GM19023 (cell line): ENCODE measurements at regions not wholly inside any gene's neighbourhood (a gene's known extent, or its start where the extent isn't known, plus 50 kb on each side); places are given as distances from the start of the nearest gene placed in this dataset.
"Not testable (repeated sequence)": the region's sequence is repeated elsewhere in the genome, so short reads cannot be mapped to it uniquely, and the experiment has no call there.

Experiments
- ATAC-seq: cut with Tn5 transposase; IDR thresholded peaks from one replicate; pipeline ENCODE4 v1.9.1; 2021; ENCODE audit warnings: mild to moderate bottlenecking, moderate library complexity; ENCODE audit not compliant: unreplicated experiment

DNA sequence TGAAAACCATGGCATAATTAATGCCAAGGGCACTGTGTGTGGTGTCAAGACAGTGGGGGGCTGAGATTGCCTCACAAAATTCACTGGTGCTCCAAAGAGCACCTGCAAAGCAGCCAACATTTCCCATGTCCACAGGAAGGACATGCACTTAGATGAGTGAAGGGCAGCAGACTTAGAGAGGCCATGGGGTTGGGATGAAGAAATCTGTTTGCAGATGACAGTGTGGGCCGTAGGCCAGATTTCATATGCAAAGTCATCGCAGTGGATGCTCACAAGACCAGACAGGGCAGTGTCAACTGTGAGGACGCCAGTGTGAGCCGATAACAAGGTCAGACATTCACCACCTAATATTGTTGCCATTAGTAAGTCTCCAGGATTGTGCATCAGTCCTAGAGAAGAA, 773.4 kb downstream of the EFNB2 start:
- ATAC-seq = no peak

GRCh38 chr13:105758918-105759860, 776.3 kb downstream of the EFNB2 start:
- no peak for ATAC-seq

DNA sequence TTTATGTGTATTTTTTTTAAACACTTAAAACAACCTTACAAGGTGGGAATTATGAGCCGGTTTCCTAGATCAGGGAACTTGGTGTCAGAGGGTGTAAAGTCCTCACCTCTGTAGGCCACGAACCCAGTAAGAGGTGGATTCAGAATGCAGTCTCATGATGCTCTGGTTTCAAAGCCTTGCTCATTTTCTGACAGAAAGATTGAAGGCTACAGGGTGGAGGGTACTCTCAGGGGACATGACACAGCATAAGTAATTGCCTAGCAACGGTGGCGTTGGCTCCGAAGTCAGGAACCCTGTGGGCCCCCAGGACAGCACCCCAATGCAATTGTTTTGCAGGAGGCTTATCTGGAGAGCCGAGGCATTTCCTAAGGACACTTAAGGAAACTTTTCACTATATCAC, 794.7 kb downstream of the EFNB2 start:
- ATAC-seq = no peak

DNA sequence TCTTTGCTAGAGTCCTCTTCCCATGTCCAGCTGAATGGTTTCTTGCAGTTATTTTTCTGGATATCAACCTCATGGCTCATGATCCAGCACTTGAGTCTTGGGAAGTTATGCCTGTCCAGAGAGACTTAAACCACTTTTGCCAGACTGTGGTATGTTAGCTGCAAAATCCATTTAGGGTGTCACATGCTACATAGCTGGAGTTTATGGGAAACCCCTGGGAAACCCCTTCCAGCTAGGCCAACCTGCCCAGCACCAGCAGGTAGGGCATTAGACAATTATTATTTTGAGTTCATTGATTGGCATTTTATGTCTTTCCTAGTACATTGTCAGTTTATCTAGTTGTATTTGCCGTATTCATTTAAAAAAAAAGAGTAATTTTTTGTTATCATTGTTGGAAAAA, 797.8 kb downstream of the EFNB2 start:
- no peak for ATAC-seq

DNA sequence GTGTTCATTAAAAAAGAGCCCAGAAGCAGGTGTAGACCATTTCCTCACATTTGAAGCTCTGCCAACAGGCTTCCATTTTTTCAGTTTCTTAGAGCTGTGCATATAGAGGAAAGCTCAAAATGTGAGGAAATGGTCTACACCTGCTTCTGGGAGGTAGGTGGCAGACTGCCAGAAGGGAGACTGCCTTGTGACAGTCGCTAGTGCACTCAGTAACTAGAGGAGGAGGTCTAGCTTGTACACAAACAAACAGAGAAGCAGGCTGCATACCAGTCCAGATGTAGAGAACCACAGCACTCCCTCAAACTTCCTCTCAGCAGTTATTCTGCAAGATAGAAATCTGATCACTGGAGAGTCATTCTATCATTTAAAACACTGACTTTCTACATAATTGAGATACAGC, 800.2 kb downstream of the EFNB2 start:
- ATAC-seq = no peak

GRCh38 chr13:105732806-105733529, 802.5 kb downstream of the EFNB2 start:
- ATAC-seq = no peak

DNA sequence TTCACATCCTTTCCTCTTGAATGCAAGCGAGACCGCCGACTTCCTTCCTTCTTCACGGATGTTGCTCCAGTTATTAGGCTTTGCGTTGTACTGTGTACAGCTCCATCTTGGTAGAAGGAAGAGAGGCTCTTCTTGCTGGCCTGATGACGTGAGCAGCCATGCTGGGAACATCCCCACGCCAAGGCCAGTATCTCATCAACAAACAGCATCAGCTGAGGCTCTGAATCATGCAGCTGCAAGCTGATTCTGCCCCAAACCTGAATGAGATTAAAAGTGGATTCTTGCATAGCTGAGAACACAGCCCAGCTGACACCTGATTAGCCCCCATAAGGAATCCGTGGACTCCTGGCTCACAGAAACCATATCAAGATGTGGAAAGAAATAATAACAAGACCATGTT, 809.6 kb downstream of the EFNB2 start:
- ATAC-seq = no peak

GRCh38 chr13:105721016-105721415, 814.4 kb downstream of the EFNB2 start:
- no peak for ATAC-seq

- ATAC-seq = no peak
Observed at GRCh38 chr13:105719859-105720258, 815.6 kb downstream of the EFNB2 start.

DNA sequence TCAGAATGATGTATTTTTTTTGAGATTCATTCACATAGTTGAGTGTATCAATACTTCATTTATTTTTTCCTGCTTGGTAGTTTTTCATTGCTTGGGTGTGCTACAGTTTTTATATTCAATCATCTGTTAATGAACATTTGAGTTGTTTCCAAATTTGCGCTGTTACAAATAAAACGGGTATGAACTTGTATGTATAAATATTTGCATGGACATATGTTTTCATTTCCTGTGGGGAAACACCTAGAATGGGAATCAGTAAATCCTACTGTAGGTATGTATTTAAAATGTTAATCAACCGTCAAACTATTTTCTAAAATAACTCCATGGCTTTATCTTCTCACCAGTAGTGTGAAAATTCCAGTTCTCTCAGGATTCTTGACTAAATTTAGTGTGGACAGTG, 826.3 kb downstream of the EFNB2 start:
- ATAC-seq = no peak

DNA sequence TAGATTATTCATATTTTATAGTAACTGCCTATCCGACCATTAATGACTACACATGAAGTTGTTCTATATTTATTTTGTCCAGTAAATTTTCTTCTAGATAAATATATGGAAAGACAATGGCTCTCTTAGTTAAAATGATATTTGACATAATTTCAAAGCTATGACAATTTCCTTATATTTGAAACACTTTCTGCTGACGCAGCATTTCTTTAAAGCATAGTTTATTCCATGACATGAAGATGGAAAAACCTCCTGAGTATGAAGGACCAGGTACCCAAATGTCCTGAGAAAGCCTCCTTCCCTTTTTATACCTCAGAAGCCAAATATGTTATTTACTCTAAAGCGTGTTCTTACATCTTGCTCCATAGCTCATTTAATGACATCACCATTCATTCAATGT, 831.6 kb downstream of the EFNB2 start:
- no peak for ATAC-seq

- no peak for ATAC-seq
Observed at GRCh38 chr13:105702441-105702840, 833.0 kb downstream of the EFNB2 start.

GRCh38 chr13:105692769-105693168, 842.7 kb downstream of the EFNB2 start:
- no peak for ATAC-seq

GRCh38 chr13:105684216-105684615, 851.2 kb downstream of the EFNB2 start:
- no peak for ATAC-seq

DNA sequence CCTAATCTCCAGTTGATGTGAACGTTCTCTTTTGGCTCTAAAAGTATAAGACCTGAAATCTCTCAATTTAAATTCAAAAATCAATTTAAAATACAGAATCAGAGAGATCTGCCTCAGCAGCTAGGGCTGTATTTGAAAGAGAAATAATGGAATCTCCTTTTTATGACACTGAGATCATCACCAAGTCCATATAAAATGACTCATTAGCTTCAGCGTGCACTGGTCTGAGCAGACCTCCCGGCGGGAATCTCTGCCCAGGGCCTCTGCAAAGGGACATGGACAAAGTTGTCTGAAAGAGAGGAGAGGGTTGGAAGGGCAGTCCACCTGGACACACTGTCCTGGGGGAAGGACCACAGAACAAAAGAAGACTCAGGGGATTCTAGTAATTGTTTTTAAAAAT, 855.6 kb downstream of the EFNB2 start:
- no peak for ATAC-seq

DNA sequence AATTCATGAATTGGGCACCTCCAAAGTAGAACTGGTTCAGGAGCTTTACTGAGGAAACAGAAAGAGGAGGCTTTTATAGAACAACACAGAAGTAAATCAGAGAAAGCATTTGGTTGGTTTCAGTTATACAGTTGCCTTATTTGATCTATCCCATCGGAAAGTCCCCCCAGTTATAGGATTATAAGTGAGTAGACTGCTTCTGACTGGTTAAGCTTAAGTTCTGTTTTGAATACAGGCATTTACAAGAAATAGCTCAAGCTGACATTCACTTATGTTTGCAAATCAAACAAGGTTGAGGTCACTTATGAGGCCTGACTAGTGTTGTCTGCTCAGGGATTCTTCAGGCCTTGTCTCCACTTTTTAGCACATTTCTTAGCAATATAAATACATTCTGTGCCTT, 857.4 kb downstream of the EFNB2 start:
- ATAC-seq = no peak

GRCh38 chr13:105672881-105673280, 862.6 kb downstream of the EFNB2 start:
- no peak for ATAC-seq

GRCh38 chr13:105671131-105671530, 864.3 kb downstream of the EFNB2 start:
- ATAC-seq = not testable (repeated sequence)

DNA sequence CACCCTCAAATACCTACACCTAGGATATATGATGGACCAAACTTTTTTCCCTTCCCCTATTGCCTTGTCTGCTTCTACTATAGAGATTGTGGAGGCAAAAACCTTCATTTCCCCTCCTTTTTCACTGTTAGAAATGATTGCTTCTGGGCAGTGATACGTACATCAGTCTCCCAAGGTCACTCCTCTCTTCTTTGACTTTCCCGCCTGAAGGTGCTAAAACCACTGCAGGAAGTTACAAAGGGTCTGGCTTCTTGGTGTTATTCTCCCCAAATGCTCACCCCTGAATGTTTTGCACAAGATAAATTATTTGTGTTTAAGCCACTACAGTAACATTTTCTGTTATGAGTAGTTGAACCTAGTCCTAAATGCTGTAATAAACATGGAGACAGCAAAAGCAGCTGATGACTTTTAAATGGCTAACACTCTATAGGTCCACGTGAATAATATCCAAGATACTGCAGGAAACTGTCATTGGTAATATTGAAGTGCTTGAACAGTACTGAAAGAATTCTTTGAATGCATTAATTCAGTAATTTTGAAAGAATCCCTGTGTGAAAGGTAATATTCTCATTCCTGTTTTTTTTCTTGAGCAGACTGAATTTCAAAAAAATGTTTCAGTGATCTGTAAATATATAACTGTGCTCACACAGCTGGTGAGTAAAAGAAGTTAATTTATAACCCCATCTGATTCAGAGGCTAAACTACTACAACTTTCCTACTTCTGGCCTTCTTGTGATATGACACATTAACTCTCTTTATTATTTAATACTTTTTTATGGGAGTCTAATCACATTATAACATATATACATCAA, 865.1 kb downstream of the EFNB2 start:
- no peak for ATAC-seq

DNA sequence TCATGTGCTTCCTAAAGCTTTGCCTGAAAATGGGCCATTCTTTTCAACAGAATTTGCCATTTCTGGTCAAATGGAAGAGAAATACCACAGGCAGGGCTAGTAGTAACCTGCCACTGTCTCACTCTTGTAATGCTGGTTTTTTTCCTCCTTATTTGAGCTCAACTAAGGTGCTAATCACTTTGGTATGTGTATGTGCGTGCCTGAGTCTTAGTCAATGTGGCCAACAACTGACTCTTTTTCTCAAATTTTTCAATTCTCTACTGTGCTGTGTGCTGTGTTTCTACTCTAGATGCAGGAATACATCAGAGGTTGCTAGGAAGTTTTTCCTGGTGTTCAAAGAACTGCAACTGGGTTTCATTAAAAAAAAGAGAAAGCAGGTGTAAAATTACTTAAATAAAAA, 870.2 kb downstream of the EFNB2 start:
- no peak for ATAC-seq

GRCh38 chr13:105663182-105663581, 872.3 kb downstream of the EFNB2 start:
- no peak for ATAC-seq
